ENCODE measurements at regions not wholly inside any gene's neighbourhood (a gene's known extent, or its start where the extent isn't known, plus 50 kb on each side); places are given as distances from the start of the nearest gene placed in this dataset.

GRCh38 chr7:106572394-106573124, 88.4 kb downstream of the CCDC71L start:
- DNase-seq (ENCODE audit: low read depth) = no peak
- H3K4me3 ChIP-seq (ENCODE audit: low read depth, low read length) = no peak overlapping the region
- TF ChIP-seq CTCF (IDR thresholded peaks at IDR 0.05; ENCODE audit: insufficient read depth, low read depth, low read length) = no peak

- H3K4me3 ChIP-seq (ENCODE audit: low read depth, low read length) = no peak overlapping the region
- no peak for DNase-seq (ENCODE audit: low read depth)
- no peak for TF ChIP-seq CTCF (IDR thresholded peaks at IDR 0.05; ENCODE audit: insufficient read depth, low read depth, low read length)
These were observed 89.4 kb downstream of the CCDC71L start for GRCh38 chr7:106571563-106571962.

- no peak for TF ChIP-seq CTCF (IDR thresholded peaks at IDR 0.05; ENCODE audit: insufficient read depth, low read depth, low read length)
- peak; percentile 18 for DNase-seq (ENCODE audit: low read depth)
- H3K4me3 ChIP-seq (ENCODE audit: low read depth, low read length) = no peak overlapping the region
These were observed 90.0 kb downstream of the CCDC71L start for GRCh38 chr7:106570948-106571418.

- no peak overlapping the region for H3K4me3 ChIP-seq (ENCODE audit: low read depth, low read length)
- no peak for TF ChIP-seq CTCF (IDR thresholded peaks at IDR 0.05; ENCODE audit: insufficient read depth, low read depth, low read length)
- DNase-seq (ENCODE audit: low read depth) = no peak
These were observed 90.8 kb downstream of the CCDC71L start for GRCh38 chr7:106570146-106570545.

- TF ChIP-seq CTCF (IDR thresholded peaks at IDR 0.05; ENCODE audit: insufficient read depth, low read depth, low read length) = no peak
- no peak overlapping the region for H3K4me3 ChIP-seq (ENCODE audit: low read depth, low read length)
- no peak for DNase-seq (ENCODE audit: low read depth)
These were observed 91.4 kb downstream of the CCDC71L start for GRCh38 chr7:106569500-106569929.

GRCh38 chr7:106568680-106569499, 92.1 kb downstream of the CCDC71L start:
- H3K4me3 ChIP-seq (ENCODE audit: low read depth, low read length) = no peak overlapping the region
- no peak for TF ChIP-seq CTCF (IDR thresholded peaks at IDR 0.05; ENCODE audit: insufficient read depth, low read depth, low read length)
- peak; percentile 92 for DNase-seq (ENCODE audit: low read depth)

Measured in fibroblast of villous mesenchyme (primary cell).